ENCODE measurements at regions not wholly inside any gene's neighbourhood (a gene's known extent, or its start where the extent isn't known, plus 50 kb on each side); places are given as distances from the start of the nearest gene placed in this dataset.

- DNase-seq, result no peak
These were observed 104.4 kb downstream of the CYRIA start for GRCh38 chr2:16561251-16561650.

DNA sequence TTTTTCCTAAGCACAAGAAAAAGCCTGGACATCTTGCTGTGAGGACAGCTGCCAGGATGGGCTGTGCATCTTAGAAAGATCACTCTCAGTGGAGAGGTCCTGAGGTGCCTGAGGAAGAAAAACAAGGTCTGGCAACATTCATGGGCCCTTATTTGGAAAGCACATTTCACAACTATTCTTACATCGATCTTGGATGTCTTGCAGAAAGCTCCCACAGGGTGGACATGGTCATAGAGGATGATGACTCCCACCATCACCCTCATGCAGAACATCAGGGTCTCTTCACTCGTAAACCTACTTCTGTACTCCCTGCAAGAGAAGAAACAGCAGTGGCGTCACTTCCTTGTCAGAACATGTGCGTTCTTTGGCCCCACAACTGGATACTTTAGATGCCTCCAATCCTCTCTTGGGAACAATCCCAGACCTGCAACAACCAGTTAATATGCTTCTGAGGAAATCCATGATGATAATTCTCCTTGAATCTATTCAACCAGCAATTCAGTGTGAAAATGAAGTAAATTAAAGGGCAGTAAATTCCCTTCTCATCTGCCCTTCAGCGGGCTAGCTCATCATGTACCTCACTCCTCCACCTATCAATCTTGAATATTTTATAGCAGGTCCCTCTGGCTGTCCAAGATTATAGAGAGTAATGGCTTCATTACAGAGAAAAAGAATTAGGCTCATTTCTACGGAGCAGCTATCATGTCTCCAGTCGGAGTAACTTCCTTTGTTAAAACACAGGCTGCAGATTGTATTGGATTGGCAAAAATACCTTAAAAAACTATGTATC lies 106.2 kb downstream of the CYRIA start:
- DNase-seq, result no peak

DNA sequence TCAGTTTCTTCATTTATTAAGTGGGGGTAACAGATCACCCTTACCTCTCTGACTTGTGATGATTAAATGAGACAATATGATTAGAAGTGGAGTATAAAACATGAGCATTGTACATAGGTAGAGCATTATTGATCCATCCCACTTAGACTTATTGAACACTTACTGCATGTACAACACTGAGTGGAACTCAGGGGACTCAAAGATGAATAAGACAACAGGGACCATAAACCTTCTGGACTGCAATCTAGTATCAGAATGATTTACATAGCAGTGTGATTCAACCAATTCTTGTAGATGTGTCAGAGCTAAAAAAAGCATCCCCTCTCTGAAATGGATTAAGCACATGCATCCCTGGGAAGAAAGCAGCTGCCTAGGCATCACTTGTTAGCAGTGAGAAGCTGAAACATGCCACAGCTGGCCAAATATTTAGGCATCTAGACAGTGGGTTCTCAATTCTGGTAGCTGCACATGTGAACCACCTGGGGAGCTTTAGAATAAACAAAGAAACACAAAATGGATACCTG lies 111.5 kb downstream of the CYRIA start:
- no peak for DNase-seq

DNA sequence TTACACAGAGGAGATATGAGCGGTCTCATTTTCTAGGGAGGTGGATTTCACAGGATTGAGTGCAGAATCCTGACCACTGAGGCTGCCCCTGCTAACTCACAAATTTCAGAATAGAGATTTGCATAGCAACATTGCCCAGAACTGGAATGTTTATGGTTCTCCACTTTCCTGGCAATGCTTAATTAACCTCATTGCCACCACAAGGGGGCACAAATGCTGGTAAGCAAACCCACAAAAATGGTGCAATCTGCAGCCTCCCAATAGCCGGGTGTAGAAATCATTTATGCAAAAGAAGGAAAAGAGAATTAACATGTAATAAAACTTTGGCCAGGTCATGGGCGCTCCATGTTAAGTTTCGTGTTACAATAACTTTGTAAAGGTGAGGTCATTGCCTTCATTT lies 112.4 kb downstream of the CYRIA start:
- DNase-seq, result peak; percentile 7

GRCh38 chr2:16552202-16552601 lies 113.4 kb downstream of the CYRIA start:
- DNase-seq, result no peak

GRCh38 chr2:16548036-16548435 lies 117.6 kb downstream of the CYRIA start:
- DNase-seq, result no peak

DNA sequence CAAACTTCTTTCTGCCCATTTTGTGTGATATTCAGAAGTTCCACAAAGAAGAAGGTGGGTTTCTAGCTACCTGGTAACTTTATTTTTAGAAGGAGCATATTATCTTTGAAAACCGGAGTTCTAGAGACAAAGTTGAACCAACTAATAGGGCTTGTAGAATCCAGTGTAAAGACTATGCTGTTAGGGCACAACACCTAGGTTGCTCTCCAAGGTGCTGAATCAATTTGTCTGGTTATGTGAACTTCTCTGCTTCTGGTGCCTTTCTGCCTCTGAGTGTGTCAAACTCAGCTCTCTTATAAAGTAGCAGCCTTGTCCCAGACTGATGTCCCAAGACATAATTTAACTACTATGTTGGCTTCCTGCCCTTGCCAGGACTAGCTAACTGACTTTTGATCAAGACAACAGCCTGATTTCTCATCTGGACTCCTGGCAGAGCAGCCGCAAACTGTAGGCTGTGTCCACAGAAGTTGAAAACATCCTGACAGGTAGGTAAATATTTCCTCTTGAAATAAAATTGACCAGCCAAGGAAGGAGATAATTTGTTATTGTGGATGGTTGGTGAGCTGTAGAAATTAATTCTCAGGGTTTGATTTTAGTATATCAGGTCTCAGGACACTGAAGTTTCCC lies 119.4 kb downstream of the CYRIA start:
- peak; percentile 49 for DNase-seq

DNA sequence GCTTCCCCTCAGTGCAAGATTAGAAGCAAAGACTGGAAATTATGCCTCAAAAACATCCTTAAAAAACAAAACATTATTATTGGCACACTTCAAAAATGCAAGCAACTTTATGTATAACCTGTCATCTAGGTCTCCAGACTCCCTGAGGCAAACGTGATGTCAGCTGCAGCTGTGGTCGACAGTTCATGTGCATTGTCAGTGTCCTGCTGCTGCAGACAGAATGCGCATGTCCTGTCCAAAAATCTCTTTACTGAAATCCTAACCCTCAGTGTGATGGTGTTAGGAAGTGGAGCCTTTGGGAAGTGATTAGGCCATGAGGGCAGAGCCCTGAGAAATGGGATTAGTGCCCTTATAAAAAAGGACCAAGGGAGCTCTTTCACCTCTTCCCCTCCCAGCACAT lies 126.9 kb downstream of the CYRIA start:
- DNase-seq, result no peak

DNA sequence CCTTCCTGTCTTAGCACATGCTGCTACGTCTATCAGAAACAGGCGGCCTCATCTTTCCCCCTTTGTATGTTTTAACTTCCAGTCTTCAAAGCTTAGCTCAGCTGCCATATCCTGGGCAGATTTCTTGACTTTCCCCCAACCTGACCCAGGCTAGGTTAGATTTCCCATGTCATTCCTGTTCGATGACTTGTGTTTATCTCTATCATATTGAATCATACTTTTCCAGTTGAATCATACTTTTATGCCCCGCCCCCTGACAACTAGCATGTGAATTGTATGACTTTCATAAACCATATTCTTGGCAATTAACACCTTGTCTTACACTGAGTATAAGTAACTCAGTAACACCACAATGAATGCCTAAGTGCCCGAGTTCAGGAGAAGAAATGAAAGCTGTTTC lies 128.3 kb downstream of the CYRIA start:
- DNase-seq, result peak; percentile 39

GRCh38 chr2:16526193-16526592 lies 139.4 kb downstream of the CYRIA start:
- no peak for DNase-seq

- DNase-seq, result peak; percentile 10
These were observed 140.3 kb downstream of the CYRIA start for GRCh38 chr2:16525265-16525887.

DNA sequence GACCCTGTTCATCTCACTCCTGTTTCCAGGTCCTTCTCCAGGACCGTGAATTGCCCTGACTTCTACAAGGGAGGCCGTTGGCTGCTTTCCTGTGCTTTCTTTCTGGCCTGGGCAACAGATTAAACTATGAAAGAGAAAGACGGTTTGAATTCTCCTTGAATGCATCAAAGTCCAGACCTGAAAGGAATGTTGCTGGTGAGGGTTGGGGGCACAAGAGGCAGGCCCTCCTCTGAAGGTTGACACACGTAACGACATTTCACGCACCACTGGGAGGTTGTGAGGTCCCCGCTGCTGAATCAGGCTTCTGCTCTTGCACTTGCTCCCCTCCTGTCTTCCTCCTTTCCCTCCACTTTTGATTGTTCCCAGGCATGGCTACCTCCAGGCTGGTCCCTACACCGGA lies 141.9 kb downstream of the CYRIA start:
- no peak for DNase-seq

DNA sequence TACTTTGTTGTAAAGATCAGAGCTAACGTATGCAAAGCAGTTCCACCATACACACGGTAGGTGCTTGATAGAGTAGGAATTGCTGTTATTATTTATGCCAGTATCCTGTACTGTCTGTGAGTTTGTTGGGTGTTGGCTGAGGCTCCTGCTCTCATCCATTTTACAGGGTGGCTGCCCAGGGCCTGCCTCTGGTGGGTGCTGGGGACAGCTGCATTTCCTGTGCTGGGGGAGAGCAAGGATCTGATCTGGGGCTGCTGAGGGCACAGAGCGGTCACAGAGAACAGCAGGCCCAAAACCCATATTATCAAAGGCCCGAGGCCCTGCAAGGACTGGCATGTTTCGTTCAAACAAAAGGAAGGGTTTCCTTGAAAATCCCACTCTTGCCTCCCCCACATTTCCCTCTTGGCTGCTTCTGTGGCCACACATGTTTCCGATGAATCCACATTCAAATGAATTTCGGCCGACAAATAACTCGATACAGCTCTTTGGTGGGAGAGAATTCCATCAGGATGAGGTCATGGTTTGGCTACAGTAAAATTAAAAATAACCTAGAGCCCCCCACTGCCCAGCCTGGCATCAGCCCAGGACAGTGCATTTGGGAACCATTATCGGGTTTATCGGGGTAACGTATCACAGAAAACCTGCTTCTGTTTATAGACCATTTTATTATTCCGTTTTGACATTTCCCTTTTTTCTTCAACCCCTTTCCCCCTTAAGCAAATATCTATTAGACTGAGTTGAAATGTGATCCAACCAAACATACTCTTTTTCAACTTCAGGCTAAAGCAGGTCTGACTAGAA lies 143.4 kb downstream of the CYRIA start:
- DNase-seq, result peak; percentile 83

DNA sequence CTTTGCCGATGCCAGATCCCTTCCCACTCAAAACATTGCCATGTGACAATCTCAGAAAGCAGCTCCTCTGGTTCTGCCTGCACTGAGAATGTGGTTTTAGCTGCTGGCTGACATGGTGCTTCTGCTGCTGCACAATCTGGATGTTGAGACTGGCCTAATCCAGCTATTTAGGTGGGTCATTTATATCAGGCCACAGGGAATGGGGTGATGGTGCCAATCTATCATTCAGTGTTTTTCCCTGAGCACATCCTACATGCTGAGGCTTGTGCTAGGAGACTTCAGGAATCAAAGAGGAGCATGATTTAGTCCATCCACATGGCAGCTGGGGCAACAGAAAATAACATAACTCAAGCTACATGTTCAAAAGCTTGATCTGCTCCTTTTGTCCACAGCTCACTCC lies 144.7 kb downstream of the CYRIA start:
- DNase-seq, result no peak

DNA sequence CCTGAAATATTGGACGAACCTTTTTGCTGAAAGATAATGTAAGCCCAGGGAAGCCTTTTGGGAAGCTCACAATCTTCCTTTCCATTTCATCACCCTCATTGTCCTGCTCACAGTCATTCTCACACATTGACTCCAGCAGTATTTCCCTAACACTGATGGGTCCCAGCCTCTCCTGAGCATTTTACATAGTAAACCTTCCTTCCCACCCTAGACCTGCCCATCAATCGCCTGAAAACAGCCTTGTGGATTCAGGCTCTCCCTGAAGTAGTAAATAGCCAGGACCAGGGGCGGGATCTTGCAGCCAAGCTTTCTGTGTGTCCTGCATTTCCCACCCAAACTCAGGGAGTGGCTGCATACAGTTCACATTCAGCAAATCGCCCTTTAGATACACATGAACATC lies 149.9 kb downstream of the CYRIA start:
- DNase-seq, result no peak

DNA sequence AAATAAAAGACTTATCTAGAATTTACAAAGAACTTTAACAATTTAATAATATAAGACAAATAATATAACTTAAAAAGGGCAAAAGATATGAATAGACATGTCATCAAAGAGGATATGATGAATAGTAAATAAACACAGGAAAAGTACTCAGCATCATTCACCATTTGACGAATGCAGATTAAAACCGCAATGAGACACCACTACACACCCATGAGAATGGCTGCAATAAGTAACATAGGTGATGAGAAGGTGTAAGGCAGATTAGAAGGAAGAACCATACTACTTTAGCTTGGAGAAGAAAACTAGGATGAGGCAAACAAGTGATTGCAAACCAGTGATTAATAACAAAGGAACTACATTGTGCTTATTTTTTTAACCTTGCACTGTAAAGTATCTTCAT lies 152.0 kb downstream of the CYRIA start:
- no peak for DNase-seq

DNA sequence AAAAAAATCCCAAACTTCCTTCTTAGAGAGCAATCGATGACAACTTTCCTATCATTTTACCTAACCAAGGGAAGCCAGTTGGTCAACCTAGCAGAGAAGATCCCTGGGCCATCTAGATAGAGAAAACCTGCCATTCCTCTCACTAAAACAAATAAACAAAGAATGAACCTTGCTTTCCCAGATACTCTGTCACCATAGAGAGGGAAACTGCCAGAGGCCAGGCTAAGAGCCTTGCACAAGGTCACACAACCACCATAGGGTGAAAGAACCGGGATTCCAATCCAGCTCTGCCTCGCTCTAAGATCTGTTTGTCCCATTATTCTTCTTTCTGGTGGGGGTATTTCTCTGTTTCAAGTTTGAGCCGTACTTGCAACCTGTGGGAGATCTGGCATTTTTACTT lies 154.6 kb downstream of the CYRIA start:
- no peak for DNase-seq

DNA sequence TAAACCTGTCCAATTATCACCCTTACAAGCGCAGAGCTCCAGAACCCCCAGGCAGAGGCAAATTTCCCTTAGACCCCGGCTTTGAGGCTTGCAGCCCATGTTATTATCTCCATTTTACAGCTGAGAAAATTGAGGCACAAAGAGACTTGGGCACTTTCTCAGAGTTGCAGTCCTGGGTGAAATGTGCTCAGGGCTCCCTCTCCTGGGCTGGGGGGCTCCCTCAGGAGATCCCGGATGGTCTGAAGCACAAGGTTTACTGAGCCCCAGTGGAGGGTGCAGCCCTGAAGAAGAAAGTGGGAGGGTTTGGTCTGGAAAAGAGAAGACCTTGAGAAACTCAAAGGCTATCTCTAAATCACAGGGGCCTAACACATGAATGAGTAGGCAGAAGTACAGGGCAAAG lies 156.6 kb downstream of the CYRIA start:
- no peak for DNase-seq

- DNase-seq, result no peak
These were observed 157.2 kb downstream of the CYRIA start for GRCh38 chr2:16508490-16508851.

DNA sequence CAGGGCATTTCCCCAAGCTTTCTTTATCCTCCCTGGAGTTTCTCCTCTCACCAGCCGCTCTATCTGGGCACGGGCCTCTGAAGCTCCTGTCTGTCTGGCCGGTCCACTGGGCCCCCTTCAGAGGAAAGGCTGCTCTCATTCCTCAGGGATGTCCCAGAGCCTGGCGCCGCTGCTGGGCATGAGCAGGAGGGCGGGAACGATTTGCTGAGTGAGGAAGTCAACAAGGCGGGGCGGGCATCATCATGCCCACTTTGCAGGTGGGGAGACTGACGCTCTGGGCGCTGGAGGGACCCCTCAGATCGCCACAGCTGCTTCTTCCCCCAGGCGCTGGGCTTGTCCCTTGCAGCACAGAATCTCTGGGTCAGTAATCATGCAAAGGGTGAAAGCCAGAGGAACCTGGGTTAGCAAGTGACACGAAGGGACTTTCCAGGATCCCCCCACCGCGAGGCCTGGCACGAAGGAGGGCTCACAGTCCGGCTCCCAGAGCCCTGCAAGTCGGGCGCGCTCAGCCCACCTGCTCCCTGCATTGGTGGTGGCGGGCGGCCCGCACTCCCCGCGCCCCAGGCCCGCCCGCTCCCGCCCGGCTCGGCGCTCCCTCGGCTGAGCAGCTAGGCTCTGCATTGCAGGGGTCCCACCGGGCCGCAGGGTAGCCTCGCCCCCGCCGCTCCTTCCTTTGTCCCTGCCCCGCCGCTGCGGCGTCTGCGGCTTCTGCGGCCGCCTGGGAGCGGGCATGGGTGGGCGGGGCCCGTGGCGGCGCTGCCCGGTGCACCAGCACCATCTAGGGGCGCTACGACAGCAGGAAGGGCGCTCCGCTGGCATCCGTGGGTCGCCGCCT lies 157.8 kb downstream of the CYRIA start:
- peak; percentile 10 for DNase-seq

- no peak for DNase-seq
These were observed 159.3 kb downstream of the CYRIA start for GRCh38 chr2:16506366-16506765.
